Keratinocyte (primary cell): ENCODE measurements at regions not wholly inside any gene's neighbourhood (a gene's known extent, or its start where the extent isn't known, plus 50 kb on each side); places are given as distances from the start of the nearest gene placed in this dataset.

ENCODE experiments used
- DNase-seq: peaks from one replicate; pipeline ENCODE4 v3.0.0-alpha.2; 2011; ENCODE audit warnings: low read depth, missing footprints, low spot score
- FAIRE-seq: peaks from 2 replicates; lab custom pipeline; 2011; peaks lifted over from hg19 to GRCh38; lab: Jason Lieb, UNC
- H2AFZ ChIP-seq: 2 replicates; pipeline ENCODE4 v1.6.0; 2012; ENCODE audit warnings: low read length, control low read depth, inconsistent platforms; ENCODE audit not compliant: control insufficient read depth
- H3K27ac ChIP-seq: 2 replicates; pipeline ENCODE4 v1.5.1; 2011; ENCODE audit warnings: low read length; ENCODE audit not compliant: control insufficient read depth, insufficient read depth
- H3K27me3 ChIP-seq: 3 replicates; pipeline ENCODE4 v1.6.0; 2011; ENCODE audit warnings: low read length; ENCODE audit not compliant: control insufficient read depth, insufficient read depth; ENCODE audit errors: extremely low read depth
- H3K36me3 ChIP-seq, 2 experiments: 2 replicates in 1 of 2; 3 replicates in 1 of 2; pipeline ENCODE4 v1.5.1; 2011; ENCODE audit warnings: low read length in 2 of 2, mild to moderate bottlenecking in 1 of 2; ENCODE audit not compliant: control insufficient read depth in 2 of 2, insufficient read depth in 2 of 2; ENCODE audit errors: extremely low read depth in 1 of 2
- H3K4me1 ChIP-seq: 3 replicates; pipeline ENCODE4 v1.5.1; 2011; ENCODE audit warnings: low read length; ENCODE audit not compliant: control insufficient read depth, insufficient read depth; ENCODE audit errors: extremely low read depth
- H3K4me2 ChIP-seq: 3 replicates; pipeline ENCODE4 v1.6.0; 2011; ENCODE audit warnings: low read depth, low read length; ENCODE audit not compliant: control insufficient read depth, insufficient read depth; ENCODE audit errors: extremely low read depth
- H3K4me3 ChIP-seq, 3 experiments: fragments of 200-600 bp in 1 of 3; sonication (generic) in 1 of 3; 2 replicates in 2 of 3; 3 replicates in 1 of 3; pipeline ENCODE4 v1.5.1; 2011 to 2016; ENCODE audit warnings: low read length in 3 of 3, mild to moderate bottlenecking in 3 of 3, control low read depth in 2 of 3, inconsistent platforms in 1 of 3, low read depth in 1 of 3, mixed read lengths in 1 of 3, mixed run types in 1 of 3, moderate library complexity in 1 of 3; ENCODE audit not compliant: control insufficient read depth in 2 of 3, insufficient read depth in 2 of 3; ENCODE audit errors: extremely low read depth in 1 of 3
- H3K79me2 ChIP-seq: 2 replicates; pipeline ENCODE4 v1.6.0; 2012; ENCODE audit warnings: low read length; ENCODE audit not compliant: control insufficient read depth, insufficient read depth
- H3K9ac ChIP-seq: 3 replicates; pipeline ENCODE4 v1.6.0; 2011; ENCODE audit warnings: low read length; ENCODE audit not compliant: control insufficient read depth, insufficient read depth; ENCODE audit errors: extremely low read depth
- H3K9me1 ChIP-seq: 3 replicates; pipeline ENCODE4 v1.6.0; 2011; ENCODE audit warnings: low read length; ENCODE audit not compliant: control insufficient read depth, insufficient read depth; ENCODE audit errors: extremely low read depth
- H3K9me3 ChIP-seq: 2 replicates; pipeline ENCODE4 v1.5.1; 2012; ENCODE audit warnings: low read depth, low read length; ENCODE audit not compliant: control insufficient read depth
- H4K20me1 ChIP-seq: 3 replicates; pipeline ENCODE4 v1.6.0; 2011; ENCODE audit warnings: low read length; ENCODE audit not compliant: control insufficient read depth, insufficient read depth; ENCODE audit errors: extremely low read depth
- CTCF ChIP-seq, 3 experiments: IDR thresholded peaks in 1 of 3; conservative IDR thresholded peaks in 1 of 3; optimal IDR thresholded peaks in 1 of 3; 2 replicates in 2 of 3; 3 replicates in 1 of 3; pipeline versions ENCODE3 to v1.5.1; 2011; ENCODE audit warnings: low read length in 3 of 3, mild to moderate bottlenecking in 3 of 3, moderate library complexity in 2 of 3, control low read depth in 1 of 3, inconsistent platforms in 1 of 3; ENCODE audit not compliant: insufficient read depth in 2 of 3; ENCODE audit errors: extremely low read depth in 1 of 3
- EZH2 ChIP-seq: IDR thresholded peaks from one replicate; pipeline ENCODE4 v1.6.1; 2012; ENCODE audit warnings: inconsistent platforms, mild to moderate bottlenecking, low read length, moderate library complexity
- dilution Hi-C: fragments of 300-500 bp; cut with MboI; formaldehyde crosslinking; loops from one replicate; pipeline ENCODE4 v1.7.0; 2020; ENCODE audit warnings: low sequenced_read_pairs; ENCODE audit not compliant: extremely low pct_ligation_motif_present

GRCh38 chr15:81783586-81783985 lies 262.2 kb downstream of the MEX3B start:
- Histone ChIP-seq H2AFZ (no peak overlapping the region), H3K27ac (no peak overlapping the region), H3K4me2 (no peak overlapping the region), H3K79me2 (no peaks in the 10 kb centered on the region), H3K36me3 (no peaks in the 10 kb centered on the region), H3K9ac (no peak overlapping the region), H3K9me3 (no peaks in the 10 kb centered on the region), H3K9me1 (no peaks in the 10 kb centered on the region), H3K27me3 (no peaks in the 10 kb centered on the region), H4K20me1 (no peaks in the 10 kb centered on the region), H3K4me3 (no peak overlapping the region), H3K4me1 (no peaks in the 10 kb centered on the region)
- FAIRE-seq, result no peak
- no peak for DNase-seq
- TF ChIP-seq EZH2 (no peak), CTCF (optimal IDR thresholded peaks at IDR 0.05 in 1 of 3, IDR thresholded peaks at IDR 0.05 in 1 of 3, conservative IDR thresholded peaks at IDR 0.05 in 1 of 3; ENCODE audit: extremely low read depth in 1 of 3, insufficient read depth in 2 of 3, low read length in 3 of 3) (no peak)
- dilution Hi-C loops, result no loop called here

GRCh38 chr15:81783076-81783475 lies 262.7 kb downstream of the MEX3B start:
- Histone ChIP-seq H3K4me1 (no peaks in the 10 kb centered on the region), H3K27ac (no peak overlapping the region), H3K79me2 (no peaks in the 10 kb centered on the region), H3K9ac (no peak overlapping the region), H3K36me3 (no peaks in the 10 kb centered on the region), H2AFZ (no peak overlapping the region), H3K4me2 (no peak overlapping the region), H3K9me3 (no peaks in the 10 kb centered on the region), H3K27me3 (no peaks in the 10 kb centered on the region), H3K9me1 (no peaks in the 10 kb centered on the region), H3K4me3 (no peak overlapping the region), H4K20me1 (no peaks in the 10 kb centered on the region)
- DNase-seq (no peak), FAIRE-seq (no peak)
- TF ChIP-seq EZH2 (no peak), CTCF (optimal IDR thresholded peaks at IDR 0.05 in 1 of 3, IDR thresholded peaks at IDR 0.05 in 1 of 3, conservative IDR thresholded peaks at IDR 0.05 in 1 of 3; ENCODE audit: extremely low read depth in 1 of 3, insufficient read depth in 2 of 3, low read length in 3 of 3) (no peak)
- dilution Hi-C loops, result no loop called here
